OCI-LY1 (cell line): ENCODE measurements at regions not wholly inside any gene's neighbourhood (a gene's known extent, or its start where the extent isn't known, plus 50 kb on each side); places are given as distances from the start of the nearest gene placed in this dataset.

Experiments
- CTCF ChIP-seq: fragments of 200-600 bp; sonication (generic), shearing (Covaris generic); IDR thresholded peaks from 2 replicates; pipeline ENCODE4 v1.5.1; 2017; ENCODE audit warnings: mild to moderate bottlenecking, antibody characterized with exemption, low read length, moderate library complexity, mixed read lengths
- EZH2 ChIP-seq: fragments of 200-600 bp; sonication (generic), shearing (Covaris generic); IDR thresholded peaks from 2 replicates; pipeline ENCODE4 v1.8.0; 2017; ENCODE audit warnings: borderline replicate concordance, mixed run types, mild to moderate bottlenecking, antibody characterized with exemption, low read length, moderate library complexity, mixed read lengths

GRCh38 chr5:108530706-108531105 lies 148.8 kb upstream of the FBXL17 start:
- TF ChIP-seq CTCF (no peak), EZH2 (no peak)
